Body of pancreas (tissue), 4 donors: ENCODE measurements at regions not wholly inside any gene's neighbourhood (a gene's known extent, or its start where the extent isn't known, plus 50 kb on each side); places are given as distances from the start of the nearest gene placed in this dataset.

Experiments
- CTCF ChIP-seq, 7 experiments: fragments of 450-650 bp in 4 of 7; fragments of 200-600 bp in 3 of 7; sonication (generic) in 3 of 7; IDR thresholded peaks; one replicate each; pipeline ENCODE4 v1.5.1; 2016 to 2019; ENCODE audit warnings: antibody characterized with exemption in 7 of 7
- POLR2A ChIP-seq, 3 donors: fragments of 450-650 bp; IDR thresholded peaks; one replicate each; pipeline ENCODE4 v1.6.1; 2016; ENCODE audit warnings: antibody characterized with exemption in 3 of 3, mild to moderate bottlenecking in 2 of 3

DNA sequence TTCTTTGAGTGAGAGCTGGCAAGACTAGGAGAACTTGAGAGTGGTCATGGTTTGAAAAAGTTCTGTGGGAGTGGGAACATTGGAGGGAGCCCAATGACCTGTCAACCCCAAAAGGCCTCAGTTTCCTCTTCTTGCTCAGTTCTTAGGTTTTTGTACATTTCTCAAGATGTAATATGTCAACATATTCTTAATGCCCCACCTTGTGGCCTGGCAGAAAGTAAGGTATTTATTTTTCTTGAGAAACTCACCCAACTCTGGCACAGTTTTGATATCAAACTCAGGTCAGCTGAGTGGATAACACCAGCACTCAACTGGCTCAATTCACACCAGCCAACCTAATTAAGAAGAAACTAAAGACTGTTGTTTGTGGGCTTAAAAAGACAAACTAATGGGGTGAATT is 123.0 kb upstream of the SLC27A6 start:
- TF ChIP-seq POLR2A (IDR thresholded peaks at IDR 0.05) (no peak), CTCF (IDR thresholded peaks at IDR 0.05) (no peak)
